Stimulated activated naive B cell treated with anti-CD40 and anti-IgM and Interleukin-4, amounts not matched to agents 10 μg/mL and 1 μg/mL and 100 μg/mL, for 72 hours (primary cell): ENCODE measurements at regions not wholly inside any gene's neighbourhood (a gene's known extent, or its start where the extent isn't known, plus 50 kb on each side); places are given as distances from the start of the nearest gene placed in this dataset.
A peak's percentile ranks its signal among the peaks of the same experiment; 100 is the strongest.

ENCODE experiments used
- ATAC-seq, 2 donors: fragments of 150-1000 bp; cut with Tn5 transposase; replicated peaks; 2 replicates each; pipeline ENCODE4 v1.10.0; 2021; ENCODE audit warnings: moderate library complexity in 1 of 2
- DNase-seq: peaks from one replicate; pipeline ENCODE4 v3.0.0; 2021
- H3K27ac Mint-ChIP-seq: one replicate; pipeline ENCODE4 v1.8.0; 2022; ENCODE audit warnings: mild to moderate bottlenecking, mixed read lengths
- H3K27me3 Mint-ChIP-seq, 2 donors: one replicate each; pipeline ENCODE4 v1.8.0; 2022; ENCODE audit warnings: mixed read lengths in 2 of 2
- H3K36me3 Mint-ChIP-seq, 2 donors: one replicate each; pipeline ENCODE4 v1.8.0; 2022; ENCODE audit warnings: mixed read lengths in 2 of 2, mild to moderate bottlenecking in 1 of 2
- H3K4me1 Mint-ChIP-seq, 2 donors: one replicate each; pipeline ENCODE4 v1.8.0; 2022; ENCODE audit warnings: mixed read lengths in 2 of 2, mild to moderate bottlenecking in 1 of 2
- H3K4me3 Mint-ChIP-seq, 2 donors: one replicate each; pipeline ENCODE4 v1.8.0; 2022; ENCODE audit warnings: mild to moderate bottlenecking in 2 of 2, mixed read lengths in 2 of 2, moderate library complexity in 1 of 2
- H3K9me3 Mint-ChIP-seq, 2 donors: one replicate each; pipeline ENCODE4 v1.8.0; 2022; ENCODE audit warnings: mixed read lengths in 2 of 2, mild to moderate bottlenecking in 1 of 2

DNA sequence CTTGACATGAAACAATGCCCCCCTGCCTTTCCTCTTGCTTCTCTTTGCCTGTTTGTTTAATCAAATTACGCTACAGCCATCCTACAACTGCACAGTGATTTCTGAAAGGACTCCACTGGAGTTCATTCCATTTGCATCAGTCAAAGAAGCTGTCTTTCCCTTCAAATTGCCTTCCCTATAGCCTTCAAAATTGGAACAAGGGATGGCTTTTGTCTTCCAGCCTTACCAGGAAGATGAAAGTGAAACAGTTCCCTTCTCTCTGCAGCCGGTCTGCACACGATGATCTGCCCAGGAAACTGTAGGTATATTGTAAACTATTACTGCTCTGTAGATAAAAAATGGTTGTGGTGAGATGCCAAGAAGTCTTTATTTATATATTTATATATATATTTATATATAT is 65.6 kb upstream of the ETS2 start:
- DNase-seq (no peak), ATAC-seq (no peak)
- no peaks in the 10 kb centered on the region for H3K9me3 Mint-ChIP-seq
- H3K4me3 Mint-ChIP-seq: no peak overlapping the region
- H3K27me3 Mint-ChIP-seq: peaks cover 15 to 17% of the 10 kb centered on the region in 2 donors
- H3K36me3 Mint-ChIP-seq: no peaks in the 10 kb centered on the region
- H3K27ac Mint-ChIP-seq: no peak overlapping the region
- peaks cover 13 to 14% of the 10 kb centered on the region in 2 donors for H3K4me1 Mint-ChIP-seq

DNA sequence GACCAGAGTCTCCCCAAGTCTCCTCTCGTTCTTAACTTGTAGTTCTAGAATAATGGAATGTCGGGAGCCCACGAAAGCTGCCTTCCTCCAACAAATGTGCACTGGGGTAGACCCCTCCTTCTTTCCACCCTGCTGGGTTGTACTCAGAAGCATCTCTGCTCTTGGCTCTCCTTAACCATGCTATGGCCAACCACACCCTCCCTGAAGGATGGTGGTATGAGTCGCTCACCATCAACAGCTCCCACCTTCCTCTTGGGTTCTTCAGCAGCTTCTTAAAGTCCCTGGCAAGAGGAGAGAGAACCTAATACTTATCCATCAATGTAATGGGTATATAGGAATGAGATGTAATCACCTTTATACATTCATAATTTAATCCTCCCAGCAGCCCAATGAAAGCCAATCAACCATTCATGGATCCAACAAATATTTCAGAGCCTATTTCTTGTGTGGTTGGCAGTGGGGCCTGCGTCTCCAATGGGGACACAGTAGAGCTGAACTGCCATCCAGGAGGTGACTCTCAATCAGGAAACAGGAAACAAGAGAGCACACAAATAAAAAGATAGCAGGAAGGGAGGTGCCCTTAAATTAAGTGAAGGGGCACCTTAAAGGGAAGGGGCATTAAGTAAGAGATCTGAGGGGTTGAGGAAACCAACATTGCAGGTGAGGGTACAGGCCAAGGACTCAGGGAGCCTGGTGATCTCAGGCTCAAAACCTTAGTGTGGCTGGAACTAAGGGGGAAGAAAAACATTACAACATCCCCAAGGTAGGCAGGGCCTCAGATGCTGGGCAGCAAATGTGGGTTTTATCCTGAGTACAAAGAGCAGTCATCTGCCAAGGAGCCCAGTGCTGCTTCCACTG is 64.4 kb upstream of the ETS2 start:
- Mint-ChIP-seq H3K27me3 (peaks cover 2 to 10% of the 10 kb centered on the region in 2 donors), H3K36me3 (no peaks in the 10 kb centered on the region), H3K4me3 (no peak overlapping the region), H3K4me1 (peaks cover 13 to 14% of the 10 kb centered on the region in 2 donors), H3K27ac (no peak overlapping the region), H3K9me3 (no peaks in the 10 kb centered on the region)
- peak in 1 of 2 donors; percentile 38 for ATAC-seq
- no peak for DNase-seq

DNA sequence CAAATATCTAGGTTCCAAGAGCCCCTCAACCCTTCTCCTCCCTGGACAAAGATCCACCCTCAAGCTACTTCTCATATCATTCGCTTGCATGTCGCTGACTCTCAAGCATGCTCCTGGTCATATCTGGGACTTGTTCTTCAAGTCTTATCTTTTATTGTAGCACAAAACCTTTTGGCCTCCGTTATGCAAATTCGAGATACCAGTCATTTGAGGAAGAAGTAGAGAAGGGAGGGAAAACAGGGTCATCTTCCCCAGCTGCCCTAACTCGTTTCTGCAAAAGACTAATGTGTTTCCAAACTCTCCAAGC is 63.8 kb upstream of the ETS2 start:
- Mint-ChIP-seq H3K27ac (no peak overlapping the region), H3K4me1 (peaks cover 13 to 14% of the 10 kb centered on the region in 2 donors), H3K9me3 (peaks cover 0 to 1% of the 10 kb centered on the region in 2 donors), H3K4me3 (no peak overlapping the region), H3K27me3 (peaks cover 0 to 14% of the 10 kb centered on the region in 2 donors), H3K36me3 (no peaks in the 10 kb centered on the region)
- DNase-seq (no peak), ATAC-seq (no peak)

DNA sequence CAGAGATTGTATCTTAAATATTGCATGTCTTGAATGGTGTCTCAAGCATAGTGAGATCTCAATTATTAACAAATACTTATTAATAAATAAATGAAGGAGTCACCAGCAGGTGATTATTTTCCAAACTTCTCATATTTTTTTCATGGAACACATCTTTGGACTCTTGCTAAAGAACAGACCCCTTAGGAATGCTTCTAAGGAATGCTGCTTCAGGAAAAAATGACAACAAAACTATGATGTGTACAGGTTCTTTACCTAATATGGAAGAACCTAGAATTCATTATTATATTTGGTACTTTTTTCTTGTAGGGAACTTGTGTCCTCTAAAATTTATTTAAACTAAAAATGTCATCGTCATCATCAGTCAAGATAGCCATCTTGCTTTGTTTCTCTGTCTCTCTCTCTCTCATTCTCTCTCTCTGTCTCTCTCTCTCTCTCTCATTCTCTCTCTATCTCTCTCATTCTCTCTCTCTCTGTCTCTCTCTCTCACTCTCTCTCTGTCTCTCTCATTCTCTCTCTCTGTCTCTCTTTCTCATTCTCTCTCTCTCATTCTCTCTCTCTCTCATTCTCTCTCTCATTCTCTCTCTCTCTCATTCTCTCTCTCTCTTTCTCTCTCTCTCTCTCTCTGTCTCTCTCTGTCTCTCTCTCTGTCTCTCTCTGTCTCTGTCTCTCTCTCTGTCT is 63.0 kb upstream of the ETS2 start:
- Mint-ChIP-seq H3K27ac (no peak overlapping the region), H3K4me1 (peaks cover 13 to 14% of the 10 kb centered on the region in 2 donors), H3K4me3 (no peak overlapping the region), H3K36me3 (no peaks in the 10 kb centered on the region), H3K27me3 (peaks cover 6 to 21% of the 10 kb centered on the region in 2 donors), H3K9me3 (peaks cover 0 to 3% of the 10 kb centered on the region in 2 donors)
- DNase-seq (no peak), ATAC-seq (no peak)

DNA sequence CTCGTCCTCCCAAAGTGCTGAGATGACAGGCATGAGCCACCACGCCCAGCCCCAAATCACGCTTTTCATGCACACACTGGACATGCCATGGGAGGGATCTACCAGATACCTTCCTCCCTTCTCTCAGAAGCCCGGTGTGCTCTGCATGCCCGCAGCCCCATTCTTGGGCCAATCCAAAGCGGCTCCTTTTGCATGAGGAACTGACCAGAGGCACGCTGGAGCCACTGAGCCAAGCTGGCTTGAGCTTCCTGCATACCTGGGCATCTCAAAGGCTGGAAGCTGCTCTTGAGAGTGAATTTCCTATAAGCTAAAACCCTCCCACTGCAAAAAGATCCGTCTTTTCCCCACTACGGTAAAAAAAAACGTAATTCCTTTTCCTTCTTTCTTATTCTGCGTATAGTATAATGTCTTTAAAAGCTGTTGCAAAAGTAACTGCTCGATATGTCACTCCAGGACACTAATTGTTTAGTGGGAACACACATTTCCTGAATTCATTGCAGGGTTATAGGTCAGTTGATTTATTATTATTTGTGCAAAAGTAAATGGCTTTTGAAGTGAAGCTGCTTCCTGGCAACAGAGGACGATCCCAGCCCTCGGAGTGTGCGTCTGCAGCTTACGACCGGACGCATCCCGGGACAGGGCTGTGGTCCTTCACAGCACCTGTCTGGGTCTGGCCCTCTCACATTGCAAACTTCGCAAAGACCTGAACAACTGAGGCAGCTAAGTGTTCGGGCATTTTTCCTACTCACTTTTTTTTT is 61.8 kb upstream of the ETS2 start:
- Mint-ChIP-seq H3K27me3 (peaks cover 6 to 21% of the 10 kb centered on the region in 2 donors), H3K36me3 (no peaks in the 10 kb centered on the region), H3K27ac (no peak overlapping the region), H3K4me3 (no peak overlapping the region), H3K9me3 (peaks cover 0 to 3% of the 10 kb centered on the region in 2 donors), H3K4me1 (peaks cover 13 to 14% of the 10 kb centered on the region in 2 donors)
- DNase-seq (no peak), ATAC-seq (no peak)

DNA sequence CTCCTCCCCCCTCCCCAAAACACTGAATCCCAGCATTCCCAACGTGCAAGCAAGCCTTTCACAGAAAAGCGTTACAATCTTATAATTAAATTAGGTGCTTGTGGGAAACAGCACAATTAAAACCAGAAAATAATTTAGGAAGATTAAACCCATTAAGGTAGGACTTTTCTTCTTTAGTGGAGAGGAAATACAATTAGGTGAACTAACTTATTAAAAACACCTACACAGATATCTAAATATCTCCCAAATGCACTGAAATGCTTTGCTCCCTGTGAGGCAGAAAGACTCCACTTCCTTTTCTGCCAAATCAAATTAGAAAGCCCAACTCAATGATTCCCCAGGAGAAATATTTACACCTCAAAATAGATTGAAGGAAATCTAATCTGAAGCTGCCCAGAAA is 60.9 kb upstream of the ETS2 start:
- H3K4me1 Mint-ChIP-seq: peaks cover 13 to 14% of the 10 kb centered on the region in 2 donors
- peaks cover 8 to 24% of the 10 kb centered on the region in 2 donors for H3K27me3 Mint-ChIP-seq
- DNase-seq: no peak
- H3K27ac Mint-ChIP-seq: no peak overlapping the region
- H3K4me3 Mint-ChIP-seq: no peak overlapping the region
- ATAC-seq: no peak
- H3K36me3 Mint-ChIP-seq: no peaks in the 10 kb centered on the region
- H3K9me3 Mint-ChIP-seq: peaks cover 0 to 3% of the 10 kb centered on the region in 2 donors

DNA sequence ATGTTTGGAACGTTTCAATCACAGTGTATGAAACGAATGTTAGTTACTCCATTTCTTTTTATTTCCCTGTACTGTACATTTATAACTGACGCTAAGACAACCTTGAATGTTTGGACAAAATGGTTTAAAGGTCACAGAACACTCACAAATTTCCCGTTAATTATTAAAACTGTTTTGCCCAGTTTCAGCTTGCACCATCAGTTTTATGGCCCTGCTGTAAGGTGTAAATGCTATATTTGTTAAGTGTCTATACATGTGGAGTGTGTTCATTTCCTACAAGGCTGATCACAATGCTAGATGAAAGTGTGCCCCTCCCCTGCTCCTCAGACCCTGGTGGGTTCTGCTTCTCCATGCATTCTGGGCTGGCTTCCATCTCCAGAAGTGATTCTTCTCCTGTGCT is 57.9 kb upstream of the ETS2 start:
- Mint-ChIP-seq H3K4me1 (peaks cover 5% of the 10 kb centered on the region in 2 donors), H3K9me3 (peaks cover 0 to 3% of the 10 kb centered on the region in 2 donors), H3K27ac (no peak overlapping the region), H3K27me3 (peaks cover 38 to 48% of the 10 kb centered on the region in 2 donors), H3K36me3 (no peaks in the 10 kb centered on the region), H3K4me3 (no peak overlapping the region)
- DNase-seq (no peak), ATAC-seq (no peak)

DNA sequence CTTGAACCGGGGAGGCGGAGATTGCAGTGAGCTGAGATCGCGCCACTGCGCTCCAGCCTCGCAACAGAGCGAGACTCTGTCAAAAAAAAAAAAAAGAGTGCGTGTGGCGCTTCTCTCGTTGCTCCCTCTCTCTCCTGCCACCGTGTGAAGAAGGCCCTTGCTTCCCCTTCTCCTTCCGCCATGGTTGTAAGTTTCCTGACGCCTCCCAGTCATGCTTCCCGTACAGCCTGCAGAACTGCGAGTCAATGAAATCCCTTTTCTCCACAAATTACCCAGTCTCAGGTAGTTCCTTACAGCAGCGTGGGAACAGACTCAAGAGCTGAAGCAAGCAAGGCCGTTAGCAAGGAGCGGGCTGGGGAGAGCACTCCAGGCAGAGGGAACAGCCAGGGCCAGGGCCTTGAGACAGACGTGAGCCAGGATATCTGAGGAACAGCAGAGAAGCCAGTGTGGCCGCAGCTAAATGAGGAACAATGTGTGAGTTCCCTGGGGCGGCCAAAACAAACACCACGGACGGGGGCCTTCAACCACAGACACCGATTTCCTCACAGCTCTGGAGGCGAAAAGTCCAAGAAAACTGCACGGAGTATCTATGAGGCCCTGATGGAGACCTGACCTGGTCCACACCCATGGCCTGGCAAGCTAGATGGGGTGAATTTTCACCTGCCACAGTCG is 54.2 kb upstream of the ETS2 start:
- H3K36me3 Mint-ChIP-seq: no peaks in the 10 kb centered on the region
- H3K27ac Mint-ChIP-seq: no peak overlapping the region
- ATAC-seq: no peak
- H3K27me3 Mint-ChIP-seq: peaks cover 40 to 42% of the 10 kb centered on the region in 2 donors
- H3K4me3 Mint-ChIP-seq: no peak overlapping the region
- DNase-seq: no peak
- H3K9me3 Mint-ChIP-seq: peaks cover 0 to 3% of the 10 kb centered on the region in 2 donors
- H3K4me1 Mint-ChIP-seq: peaks cover 8 to 12% of the 10 kb centered on the region in 2 donors

DNA sequence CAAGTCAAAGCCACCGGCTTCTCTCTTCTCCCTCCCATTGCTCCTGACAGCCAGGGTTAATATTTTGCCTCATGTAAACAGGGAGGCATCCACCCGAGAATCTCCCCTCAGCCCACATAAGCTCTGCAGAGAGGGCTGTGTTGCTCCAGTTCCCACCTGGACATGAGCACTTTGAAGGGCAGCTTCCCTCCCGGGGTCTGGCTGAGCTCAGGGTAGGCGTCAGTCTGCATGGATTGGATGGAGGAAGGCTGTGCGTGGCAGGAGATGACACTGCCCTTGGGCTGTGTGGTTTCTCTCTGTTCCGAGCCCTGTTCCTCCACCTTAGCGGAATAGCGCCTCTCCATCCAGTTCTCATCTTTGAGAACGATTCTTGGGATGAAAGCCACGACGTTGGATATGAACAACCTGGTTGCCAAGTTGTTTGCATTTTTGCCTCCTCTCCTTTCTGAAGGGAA is 53.7 kb upstream of the ETS2 start:
- H3K27me3 Mint-ChIP-seq: peaks cover 36 to 39% of the 10 kb centered on the region in 2 donors
- H3K27ac Mint-ChIP-seq: no peak overlapping the region
- ATAC-seq: no peak

DNA sequence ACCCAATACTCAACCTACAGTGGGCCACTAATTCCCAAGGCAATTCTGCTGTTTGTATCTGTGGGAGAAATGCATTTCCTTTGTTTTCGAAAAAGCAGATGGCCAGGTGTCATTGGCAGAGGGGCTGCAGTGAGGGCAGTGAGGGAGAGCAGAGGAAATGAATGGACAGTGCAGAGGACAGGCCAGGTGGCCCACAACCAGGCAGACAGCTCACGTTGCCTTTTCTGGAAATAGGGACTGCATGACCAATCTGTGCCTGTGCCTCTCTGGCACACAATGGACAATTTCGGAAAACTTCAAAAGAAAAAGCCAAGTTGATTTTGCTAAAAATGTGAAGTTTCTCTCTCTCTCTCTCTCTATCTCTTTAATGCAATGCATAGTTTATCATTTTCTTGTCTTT is 52.6 kb upstream of the ETS2 start:
- H3K27ac Mint-ChIP-seq: no peak overlapping the region
- H3K4me3 Mint-ChIP-seq: no peak overlapping the region
- no peaks in the 10 kb centered on the region for H3K36me3 Mint-ChIP-seq
- H3K9me3 Mint-ChIP-seq: no peaks in the 10 kb centered on the region
- H3K4me1 Mint-ChIP-seq: peaks cover 8 to 12% of the 10 kb centered on the region in 2 donors
- DNase-seq (no peak), ATAC-seq (no peak)
- peaks cover 31 to 34% of the 10 kb centered on the region in 2 donors for H3K27me3 Mint-ChIP-seq

More for the DNA sequence above, 53.7 kb upstream of the ETS2 start:
- H3K9me3 Mint-ChIP-seq: peaks cover 0 to 1% of the 10 kb centered on the region in 2 donors
- H3K4me1 Mint-ChIP-seq: peaks cover 8 to 12% of the 10 kb centered on the region in 2 donors
- no peak for DNase-seq
- no peaks in the 10 kb centered on the region for H3K36me3 Mint-ChIP-seq
- no peak overlapping the region for H3K4me3 Mint-ChIP-seq

DNA sequence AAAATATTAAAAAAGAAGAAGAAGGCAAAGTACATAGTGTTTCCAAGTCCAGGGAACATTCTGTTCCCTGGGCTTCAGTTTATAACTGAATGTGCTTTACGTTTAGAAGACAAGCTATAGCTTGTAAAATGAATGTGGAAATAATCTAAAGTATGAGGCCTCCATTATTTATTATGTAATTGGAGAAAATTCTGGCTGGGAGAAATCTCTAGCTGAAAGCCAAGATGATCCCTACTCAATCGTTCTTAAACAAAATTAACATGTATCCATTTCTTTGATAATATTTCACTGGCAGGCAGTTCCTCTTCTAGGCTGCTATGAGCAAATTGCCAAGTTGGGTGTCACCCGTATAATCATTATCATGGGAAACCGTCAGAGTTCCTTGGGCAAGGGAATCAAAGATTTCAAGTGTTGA is 52.2 kb upstream of the ETS2 start:
- Mint-ChIP-seq H3K4me1 (peaks cover 8 to 12% of the 10 kb centered on the region in 2 donors), H3K4me3 (no peak overlapping the region), H3K27me3 (peaks cover 31 to 34% of the 10 kb centered on the region in 2 donors), H3K9me3 (no peaks in the 10 kb centered on the region), H3K36me3 (no peaks in the 10 kb centered on the region), H3K27ac (no peak overlapping the region)
- ATAC-seq: no peak
- no peak for DNase-seq
